ENCODE measurements at regions not wholly inside any gene's neighbourhood (a gene's known extent, or its start where the extent isn't known, plus 50 kb on each side); places are given as distances from the start of the nearest gene placed in this dataset.

DNA sequence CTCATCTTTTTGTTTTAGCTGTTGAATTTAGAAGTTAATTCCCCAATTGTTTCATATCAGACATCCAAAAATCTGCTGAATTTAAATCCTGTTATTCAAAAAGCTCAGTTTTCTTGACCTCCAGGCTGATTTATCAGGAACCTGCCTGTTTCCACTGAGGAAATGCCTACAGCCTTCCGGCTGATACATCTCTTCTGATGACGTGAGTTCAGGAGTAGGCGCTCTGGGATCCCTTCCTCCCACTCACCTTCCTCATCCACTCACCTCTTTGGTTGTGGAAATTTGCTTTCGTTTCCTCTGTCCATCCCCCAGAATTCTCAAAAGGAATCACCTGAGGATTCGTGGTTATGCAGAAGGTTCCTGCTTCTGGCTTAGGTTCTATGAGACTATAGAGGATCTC is 55.4 kb upstream of the ALDH1A3 start:
- DNase-seq (ENCODE audit: low spot score in 2 of 2), result no peak

GRCh38 chr15:100829457-100829856 is 50.2 kb upstream of the ALDH1A3 start:
- intact Hi-C loops (cut with DNase I), result no loop called here
- H3K27me3 ChIP-seq, result no peaks in the 10 kb centered on the region
- no peak overlapping the region for H3K4me3 ChIP-seq
- TF ChIP-seq, protein P1, sequence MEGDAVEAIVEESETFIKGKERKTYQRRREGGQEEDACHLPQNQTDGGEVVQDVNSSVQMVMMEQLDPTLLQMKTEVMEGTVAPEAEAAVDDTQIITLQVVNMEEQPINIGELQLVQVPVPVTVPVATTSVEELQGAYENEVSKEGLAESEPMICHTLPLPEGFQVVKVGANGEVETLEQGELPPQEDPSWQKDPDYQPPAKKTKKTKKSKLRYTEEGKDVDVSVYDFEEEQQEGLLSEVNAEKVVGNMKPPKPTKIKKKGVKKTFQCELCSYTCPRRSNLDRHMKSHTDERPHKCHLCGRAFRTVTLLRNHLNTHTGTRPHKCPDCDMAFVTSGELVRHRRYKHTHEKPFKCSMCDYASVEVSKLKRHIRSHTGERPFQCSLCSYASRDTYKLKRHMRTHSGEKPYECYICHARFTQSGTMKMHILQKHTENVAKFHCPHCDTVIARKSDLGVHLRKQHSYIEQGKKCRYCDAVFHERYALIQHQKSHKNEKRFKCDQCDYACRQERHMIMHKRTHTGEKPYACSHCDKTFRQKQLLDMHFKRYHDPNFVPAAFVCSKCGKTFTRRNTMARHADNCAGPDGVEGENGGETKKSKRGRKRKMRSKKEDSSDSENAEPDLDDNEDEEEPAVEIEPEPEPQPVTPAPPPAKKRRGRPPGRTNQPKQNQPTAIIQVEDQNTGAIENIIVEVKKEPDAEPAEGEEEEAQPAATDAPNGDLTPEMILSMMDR (IDR thresholded peaks at IDR 0.05), result no peak
- H3K27ac ChIP-seq, result no peak overlapping the region
- no peaks in the 10 kb centered on the region for H3K36me3 ChIP-seq
- DNase-seq (ENCODE audit: low spot score in 2 of 2), result no peak
- no peaks in the 10 kb centered on the region for H3K9me3 ChIP-seq
- H3K4me1 ChIP-seq, result no peaks in the 10 kb centered on the region

More for the DNA sequence above, 55.4 kb upstream of the ALDH1A3 start:
- Histone ChIP-seq H3K4me1 (no peaks in the 10 kb centered on the region), H3K36me3 (no peaks in the 10 kb centered on the region), H3K27ac (no peak overlapping the region), H3K9me3 (no peaks in the 10 kb centered on the region), H3K4me3 (no peak overlapping the region), H3K27me3 (no peaks in the 10 kb centered on the region)
- TF ChIP-seq, protein P1 (IDR thresholded peaks at IDR 0.05), result no peak
- intact Hi-C loops (cut with DNase I), result no loop called here
